ENCODE measurements at regions not wholly inside any gene's neighbourhood (a gene's known extent, or its start where the extent isn't known, plus 50 kb on each side); places are given as distances from the start of the nearest gene placed in this dataset.

DNA sequence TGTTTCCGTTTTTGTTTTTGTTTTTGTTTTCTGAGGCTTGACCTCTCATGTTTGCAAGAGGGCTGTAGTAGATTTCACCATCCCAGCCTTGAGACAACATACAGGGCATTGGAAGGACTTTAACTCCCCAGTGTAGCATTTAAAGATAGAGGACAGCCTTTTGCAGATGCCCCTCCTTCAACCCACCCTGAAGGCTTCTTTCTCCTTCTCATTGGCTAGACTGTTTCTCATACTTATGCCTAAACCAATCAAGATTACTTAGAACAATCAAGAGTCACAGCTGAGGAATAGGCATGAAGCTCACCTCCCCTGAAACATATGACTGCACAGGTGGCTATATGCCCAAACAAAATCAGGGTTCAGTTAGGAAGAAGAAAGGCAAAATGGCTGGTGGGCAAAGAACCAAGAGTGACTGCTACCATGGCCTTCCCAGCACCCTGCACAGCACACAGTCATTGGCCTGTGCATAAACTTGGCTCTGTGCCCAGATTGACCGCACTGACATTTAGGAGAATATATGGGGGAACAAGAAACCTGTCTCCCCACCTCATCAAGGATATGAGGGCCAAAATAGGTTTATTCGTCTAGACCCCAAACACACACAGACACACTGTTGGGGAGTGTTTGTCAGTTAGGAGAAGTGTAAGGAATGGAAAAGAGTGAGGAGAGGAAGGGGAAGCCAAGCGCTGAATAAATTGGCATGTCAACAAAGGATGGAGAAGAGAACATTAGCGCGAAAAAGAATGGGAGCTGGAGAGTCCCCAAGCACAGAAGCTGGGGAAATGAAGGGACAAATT, 137.3 kb upstream of the RANBP3L start:
- TF ChIP-seq SIN3A (IDR thresholded peaks at IDR 0.05; ENCODE audit: low read depth, low read length) (no peak), TAF1 (IDR thresholded peaks at IDR 0.05; ENCODE audit: borderline replicate concordance, low read depth, low read length) (no peak), TCF12 (IDR thresholded peaks at IDR 0.05; ENCODE audit: low read depth, low read length) (no peak), POLR2A (IDR thresholded peaks at IDR 0.05; ENCODE audit: low read depth, low read length) (no peak), MEF2A (IDR thresholded peaks at IDR 0.05; ENCODE audit: insufficient read depth, low read depth, low read length) (no peak), MEF2B (IDR thresholded peaks at IDR 0.05; ENCODE audit: partially characterized antibody, poor library complexity, severe bottlenecking) (no peak), ATF7 (IDR thresholded peaks at IDR 0.05; ENCODE audit: low read depth) (no peak), MTA3 (IDR thresholded peaks at IDR 0.05; ENCODE audit: borderline replicate concordance, low read length) (no peak), CREM (IDR thresholded peaks at IDR 0.05; ENCODE audit: low read depth) (no peak), POLR2AphosphoS2 (IDR thresholded peaks at IDR 0.05; ENCODE audit: low read depth, low read length) (no peak)
- TF ChIP-seq, protein P1, sequence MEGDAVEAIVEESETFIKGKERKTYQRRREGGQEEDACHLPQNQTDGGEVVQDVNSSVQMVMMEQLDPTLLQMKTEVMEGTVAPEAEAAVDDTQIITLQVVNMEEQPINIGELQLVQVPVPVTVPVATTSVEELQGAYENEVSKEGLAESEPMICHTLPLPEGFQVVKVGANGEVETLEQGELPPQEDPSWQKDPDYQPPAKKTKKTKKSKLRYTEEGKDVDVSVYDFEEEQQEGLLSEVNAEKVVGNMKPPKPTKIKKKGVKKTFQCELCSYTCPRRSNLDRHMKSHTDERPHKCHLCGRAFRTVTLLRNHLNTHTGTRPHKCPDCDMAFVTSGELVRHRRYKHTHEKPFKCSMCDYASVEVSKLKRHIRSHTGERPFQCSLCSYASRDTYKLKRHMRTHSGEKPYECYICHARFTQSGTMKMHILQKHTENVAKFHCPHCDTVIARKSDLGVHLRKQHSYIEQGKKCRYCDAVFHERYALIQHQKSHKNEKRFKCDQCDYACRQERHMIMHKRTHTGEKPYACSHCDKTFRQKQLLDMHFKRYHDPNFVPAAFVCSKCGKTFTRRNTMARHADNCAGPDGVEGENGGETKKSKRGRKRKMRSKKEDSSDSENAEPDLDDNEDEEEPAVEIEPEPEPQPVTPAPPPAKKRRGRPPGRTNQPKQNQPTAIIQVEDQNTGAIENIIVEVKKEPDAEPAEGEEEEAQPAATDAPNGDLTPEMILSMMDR (IDR thresholded peaks at IDR 0.05 in 2 of 3, conservative IDR thresholded peaks at IDR 0.05 in 1 of 3; ENCODE audit: control insufficient read depth in 2 of 3, extremely low read depth in 1 of 3, insufficient read depth in 1 of 3, low read depth in 3 of 3, low read length in 3 of 3), result no peak
- TF ChIP-seq, protein P2, sequence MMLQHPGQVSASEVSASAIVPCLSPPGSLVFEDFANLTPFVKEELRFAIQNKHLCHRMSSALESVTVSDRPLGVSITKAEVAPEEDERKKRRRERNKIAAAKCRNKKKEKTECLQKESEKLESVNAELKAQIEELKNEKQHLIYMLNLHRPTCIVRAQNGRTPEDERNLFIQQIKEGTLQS (IDR thresholded peaks at IDR 0.05; ENCODE audit: borderline replicate concordance, extremely low read depth, low read depth, low read length), result no peak
- TF ChIP-seq, protein P3, sequence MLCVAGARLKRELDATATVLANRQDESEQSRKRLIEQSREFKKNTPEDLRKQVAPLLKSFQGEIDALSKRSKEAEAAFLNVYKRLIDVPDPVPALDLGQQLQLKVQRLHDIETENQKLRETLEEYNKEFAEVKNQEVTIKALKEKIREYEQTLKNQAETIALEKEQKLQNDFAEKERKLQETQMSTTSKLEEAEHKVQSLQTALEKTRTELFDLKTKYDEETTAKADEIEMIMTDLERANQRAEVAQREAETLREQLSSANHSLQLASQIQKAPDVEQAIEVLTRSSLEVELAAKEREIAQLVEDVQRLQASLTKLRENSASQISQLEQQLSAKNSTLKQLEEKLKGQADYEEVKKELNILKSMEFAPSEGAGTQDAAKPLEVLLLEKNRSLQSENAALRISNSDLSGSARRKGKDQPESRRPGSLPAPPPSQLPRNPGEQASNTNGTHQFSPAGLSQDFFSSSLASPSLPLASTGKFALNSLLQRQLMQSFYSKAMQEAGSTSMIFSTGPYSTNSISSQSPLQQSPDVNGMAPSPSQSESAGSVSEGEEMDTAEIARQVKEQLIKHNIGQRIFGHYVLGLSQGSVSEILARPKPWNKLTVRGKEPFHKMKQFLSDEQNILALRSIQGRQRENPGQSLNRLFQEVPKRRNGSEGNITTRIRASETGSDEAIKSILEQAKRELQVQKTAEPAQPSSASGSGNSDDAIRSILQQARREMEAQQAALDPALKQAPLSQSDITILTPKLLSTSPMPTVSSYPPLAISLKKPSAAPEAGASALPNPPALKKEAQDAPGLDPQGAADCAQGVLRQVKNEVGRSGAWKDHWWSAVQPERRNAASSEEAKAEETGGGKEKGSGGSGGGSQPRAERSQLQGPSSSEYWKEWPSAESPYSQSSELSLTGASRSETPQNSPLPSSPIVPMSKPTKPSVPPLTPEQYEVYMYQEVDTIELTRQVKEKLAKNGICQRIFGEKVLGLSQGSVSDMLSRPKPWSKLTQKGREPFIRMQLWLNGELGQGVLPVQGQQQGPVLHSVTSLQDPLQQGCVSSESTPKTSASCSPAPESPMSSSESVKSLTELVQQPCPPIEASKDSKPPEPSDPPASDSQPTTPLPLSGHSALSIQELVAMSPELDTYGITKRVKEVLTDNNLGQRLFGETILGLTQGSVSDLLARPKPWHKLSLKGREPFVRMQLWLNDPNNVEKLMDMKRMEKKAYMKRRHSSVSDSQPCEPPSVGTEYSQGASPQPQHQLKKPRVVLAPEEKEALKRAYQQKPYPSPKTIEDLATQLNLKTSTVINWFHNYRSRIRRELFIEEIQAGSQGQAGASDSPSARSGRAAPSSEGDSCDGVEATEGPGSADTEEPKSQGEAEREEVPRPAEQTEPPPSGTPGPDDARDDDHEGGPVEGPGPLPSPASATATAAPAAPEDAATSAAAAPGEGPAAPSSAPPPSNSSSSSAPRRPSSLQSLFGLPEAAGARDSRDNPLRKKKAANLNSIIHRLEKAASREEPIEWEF (IDR thresholded peaks at IDR 0.05; ENCODE audit: insufficient replicate concordance, low read depth, low read length), result no peak
